HG03432 (cell line): ENCODE measurements at regions not wholly inside any gene's neighbourhood (a gene's known extent, or its start where the extent isn't known, plus 50 kb on each side); places are given as distances from the start of the nearest gene placed in this dataset.

ENCODE experiments used
- ATAC-seq: cut with Tn5 transposase; IDR thresholded peaks from one replicate; pipeline ENCODE4 v1.9.1; 2021; ENCODE audit warnings: mild to moderate bottlenecking, moderate library complexity; ENCODE audit not compliant: unreplicated experiment

GRCh38 chr10:58140691-58141347 lies 126.9 kb downstream of the IPMK start:
- no peak for ATAC-seq

- no peak for ATAC-seq
Measured at GRCh38 chr10:58140054-58140453, 127.6 kb downstream of the IPMK start.

DNA sequence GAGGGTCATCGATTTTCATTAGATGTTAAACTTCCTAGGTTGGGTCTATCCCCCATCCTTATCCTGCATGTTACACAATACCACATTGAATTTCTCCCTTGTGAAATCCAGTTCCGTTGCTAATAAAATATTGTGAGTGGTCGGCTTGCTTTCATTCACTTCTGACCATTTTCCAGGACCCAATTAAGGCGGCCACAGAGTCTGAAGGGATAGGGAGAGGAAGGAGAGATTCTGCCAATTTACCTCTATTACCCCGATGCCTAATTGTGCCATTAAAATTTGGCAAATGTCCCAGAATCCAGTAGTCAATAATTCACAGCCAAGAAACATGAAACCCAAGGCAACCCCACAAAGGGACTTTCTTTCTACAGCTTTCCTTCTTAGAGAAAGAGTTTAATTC lies 129.9 kb downstream of the IPMK start:
- ATAC-seq, result no peak

DNA sequence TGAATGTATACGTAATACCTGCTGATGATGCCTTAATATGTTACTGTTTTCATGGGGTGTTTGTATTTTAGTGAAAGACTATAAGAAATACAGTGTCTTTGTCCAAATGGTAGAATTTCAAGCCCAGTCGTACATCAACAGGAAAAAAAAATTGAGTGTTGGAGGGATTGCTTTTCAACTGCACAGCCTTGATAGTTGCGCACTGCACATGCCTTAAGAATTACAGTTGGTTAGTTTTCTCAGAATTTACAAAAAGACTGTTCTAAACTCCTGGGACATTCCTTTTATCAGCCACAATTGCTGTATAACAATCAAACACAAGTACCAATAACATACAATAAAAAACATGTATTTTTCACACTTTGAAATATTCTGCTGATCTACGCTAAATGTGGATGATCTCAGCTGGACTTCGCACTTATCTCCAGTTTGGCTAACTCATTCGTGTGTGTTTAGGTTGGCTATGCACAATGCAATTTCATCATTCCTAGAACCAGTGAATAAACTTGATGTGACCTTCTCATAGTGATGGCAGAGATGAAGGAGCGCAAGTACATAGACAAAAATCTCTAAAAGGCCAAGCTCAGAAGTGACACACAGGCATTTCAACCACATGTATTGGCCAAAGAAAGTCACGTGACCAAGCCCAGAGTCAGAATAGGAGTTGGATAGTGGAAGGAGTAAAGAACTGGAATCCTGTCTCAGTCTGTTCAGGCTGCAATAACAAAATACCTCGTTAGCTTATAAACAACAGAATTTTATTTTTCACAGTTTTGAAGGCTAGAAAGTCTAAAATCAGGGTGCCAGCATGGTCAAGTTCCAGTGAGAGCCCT lies 152.3 kb downstream of the IPMK start:
- no peak for ATAC-seq

DNA sequence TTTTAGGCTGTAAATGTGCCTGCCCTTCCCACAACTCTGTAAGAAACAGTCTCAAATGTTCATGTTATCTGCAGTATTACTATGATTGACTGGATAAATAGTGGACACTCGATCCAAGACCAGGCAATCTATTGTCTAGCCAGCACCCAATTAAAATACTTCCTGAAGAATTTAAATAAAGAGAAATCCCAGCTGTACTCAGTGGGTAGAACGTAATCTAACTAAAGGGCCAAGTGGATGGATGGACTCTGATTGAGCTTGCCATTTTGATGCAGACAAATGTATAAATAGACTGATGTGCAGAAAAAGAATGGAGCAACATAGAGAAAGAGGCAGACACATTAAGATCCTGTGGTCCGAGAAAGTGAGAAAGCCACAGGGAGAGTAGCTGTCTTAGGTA lies 158.0 kb downstream of the IPMK start:
- ATAC-seq, result no peak

- no peak for ATAC-seq
Measured at GRCh38 chr10:58107506-58107905, 160.2 kb downstream of the IPMK start.

- no peak for ATAC-seq
Measured at GRCh38 chr10:58106211-58107035, 161.3 kb downstream of the IPMK start.

GRCh38 chr10:58104351-58104751 lies 163.3 kb downstream of the IPMK start:
- ATAC-seq, result no peak

DNA sequence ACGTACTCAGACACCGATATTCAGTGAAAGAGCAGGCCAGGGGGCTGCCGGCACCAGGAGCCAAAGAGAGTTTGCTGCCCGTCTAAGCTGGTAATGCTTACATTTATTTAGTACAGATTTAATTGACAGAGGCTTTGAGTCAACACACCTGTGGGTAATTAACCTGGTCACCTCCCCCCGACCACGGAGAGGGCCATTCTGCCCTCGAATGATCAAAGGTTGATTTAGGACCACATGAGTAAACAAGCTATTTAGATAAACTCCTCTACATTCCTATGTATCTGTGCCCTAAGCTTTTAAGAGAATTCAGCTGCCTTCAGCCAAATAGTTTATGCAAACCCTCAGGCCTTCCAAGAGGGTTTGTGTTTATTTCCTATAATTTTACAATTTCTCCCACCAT lies 164.8 kb downstream of the IPMK start:
- ATAC-seq, result no peak

DNA sequence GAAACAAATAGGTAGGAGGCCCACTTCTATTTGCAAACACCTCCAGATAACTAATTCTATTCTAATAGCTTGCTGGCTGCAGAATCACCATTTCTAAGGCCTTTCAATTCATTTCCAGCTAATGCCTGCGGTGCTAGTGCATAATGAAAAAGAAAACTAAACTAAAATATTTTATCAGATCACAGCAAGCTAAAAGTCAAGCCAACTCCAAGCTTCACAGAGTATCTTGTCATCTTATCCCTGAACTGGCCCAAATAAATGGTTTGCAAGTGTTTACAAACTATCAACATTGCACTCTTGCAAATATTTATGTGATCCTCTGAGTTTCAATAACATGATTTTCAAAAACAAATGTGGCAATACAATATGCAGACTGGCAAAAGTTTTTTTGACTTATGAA lies 166.0 kb downstream of the IPMK start:
- no peak for ATAC-seq

GRCh38 chr10:58094985-58095718 lies 172.5 kb downstream of the IPMK start:
- ATAC-seq, result peak; percentile 79

- ATAC-seq, result no peak
Measured at GRCh38 chr10:58091886-58092285, 175.8 kb downstream of the IPMK start.

- ATAC-seq, result no peak
Measured at GRCh38 chr10:58089739-58090138, 178.0 kb downstream of the IPMK start.

DNA sequence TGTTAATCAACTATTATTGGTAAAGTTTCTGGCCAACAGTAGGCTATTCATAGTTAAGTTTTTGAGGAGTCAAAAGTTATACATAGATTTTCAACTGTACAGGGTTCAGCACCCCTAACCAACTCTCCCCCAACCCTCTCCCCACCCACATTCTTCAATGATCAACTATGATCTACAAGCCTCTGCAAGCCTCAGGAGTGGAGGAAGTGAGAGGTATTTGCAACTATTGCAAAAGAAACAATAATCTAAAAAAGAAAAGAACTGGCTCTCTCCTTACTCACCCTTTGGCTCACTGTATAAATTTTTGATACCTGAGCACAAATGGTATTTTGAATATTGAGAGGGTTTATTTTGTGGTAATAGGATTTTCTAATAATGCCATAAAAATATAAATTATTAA lies 179.8 kb downstream of the IPMK start:
- ATAC-seq, result no peak

DNA sequence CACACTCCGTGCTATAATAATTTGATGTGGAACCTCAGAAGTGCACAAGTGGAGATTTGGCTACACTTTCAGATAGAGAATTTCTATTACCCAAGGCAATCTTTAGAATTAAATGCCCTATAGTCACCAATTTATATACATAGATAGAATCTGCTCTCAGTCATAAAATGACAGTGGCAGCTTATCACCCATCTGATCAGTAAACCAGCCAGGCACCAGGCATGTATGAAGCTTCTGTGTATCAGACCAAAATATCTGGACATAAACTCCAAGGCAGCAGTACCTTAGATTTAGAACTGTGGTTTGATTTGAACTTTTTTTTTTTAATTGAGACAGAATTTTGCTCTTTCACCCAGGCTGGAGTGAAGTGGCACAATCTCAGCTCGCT lies 180.9 kb downstream of the IPMK start:
- ATAC-seq, result no peak

GRCh38 chr10:58086144-58086762 lies 181.4 kb downstream of the IPMK start:
- ATAC-seq, result peak; percentile 63

- no peak for ATAC-seq
Measured at GRCh38 chr10:58082248-58082647, 185.4 kb downstream of the IPMK start.

GRCh38 chr10:58081353-58081752 lies 186.3 kb downstream of the IPMK start:
- no peak for ATAC-seq

- no peak for ATAC-seq
Measured at GRCh38 chr10:58079461-58079860, 188.2 kb downstream of the IPMK start.

DNA sequence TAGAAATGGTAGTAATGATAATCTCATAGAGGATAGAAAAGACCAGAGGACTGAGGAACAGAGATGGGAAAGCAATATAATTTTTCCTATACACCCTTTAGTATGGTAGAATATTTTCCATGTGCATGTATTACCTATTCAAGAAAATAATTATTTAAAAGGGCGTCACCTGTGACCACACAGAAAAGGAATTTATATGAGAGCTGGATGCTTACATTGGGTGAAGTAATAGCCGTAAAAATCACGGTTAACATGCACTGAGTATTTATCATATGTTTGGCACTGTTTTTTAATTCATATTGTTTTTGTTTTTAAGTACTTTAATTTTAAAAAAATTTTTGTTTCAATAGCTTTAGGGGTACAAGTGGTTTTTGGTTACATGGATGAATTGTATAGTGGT lies 195.1 kb downstream of the IPMK start:
- ATAC-seq, result no peak

GRCh38 chr10:58070956-58071355 lies 196.7 kb downstream of the IPMK start:
- no peak for ATAC-seq
